ENCODE measurements at regions not wholly inside any gene's neighbourhood (a gene's known extent, or its start where the extent isn't known, plus 50 kb on each side); places are given as distances from the start of the nearest gene placed in this dataset.

GRCh38 chr1:74818241-74818640, 85.3 kb downstream of the TYW3 start:
- Mint-ChIP-seq H3K36me3 (ENCODE audit: low read depth) (peaks cover 2% of the 10 kb centered on the region), H3K27ac (ENCODE audit: unreplicated experiment) (no peak overlapping the region), H3K9me3 (ENCODE audit: low read depth) (peaks cover 7% of the 10 kb centered on the region), H3K4me3 (ENCODE audit: unreplicated experiment) (no peak overlapping the region), H3K27me3 (ENCODE audit: low read depth) (peaks cover 4% of the 10 kb centered on the region), H3K4me1 (ENCODE audit: low read depth) (no peaks in the 10 kb centered on the region)
- DNase-seq (ENCODE audit: low spot score), result no peak
- TF ChIP-seq CTCF (IDR thresholded peaks at IDR 0.05), result no peak

- peaks cover 4% of the 10 kb centered on the region for H3K27me3 Mint-ChIP-seq (ENCODE audit: low read depth)
- TF ChIP-seq CTCF (IDR thresholded peaks at IDR 0.05), result no peak
- peaks cover 2% of the 10 kb centered on the region for H3K36me3 Mint-ChIP-seq (ENCODE audit: low read depth)
- peaks cover 7% of the 10 kb centered on the region for H3K9me3 Mint-ChIP-seq (ENCODE audit: low read depth)
- no peak overlapping the region for H3K4me3 Mint-ChIP-seq (ENCODE audit: unreplicated experiment)
- DNase-seq (ENCODE audit: low spot score), result no peak
- no peaks in the 10 kb centered on the region for H3K4me1 Mint-ChIP-seq (ENCODE audit: low read depth)
- H3K27ac Mint-ChIP-seq (ENCODE audit: unreplicated experiment), result no peak overlapping the region
These were observed 85.9 kb downstream of the TYW3 start for GRCh38 chr1:74818661-74819456.

- no peak overlapping the region for H3K27ac Mint-ChIP-seq (ENCODE audit: unreplicated experiment)
- no peak overlapping the region for H3K4me3 Mint-ChIP-seq (ENCODE audit: unreplicated experiment)
- no peaks in the 10 kb centered on the region for H3K4me1 Mint-ChIP-seq (ENCODE audit: low read depth)
- peaks cover 4% of the 10 kb centered on the region for H3K27me3 Mint-ChIP-seq (ENCODE audit: low read depth)
- no peak for DNase-seq (ENCODE audit: low spot score)
- TF ChIP-seq CTCF (IDR thresholded peaks at IDR 0.05), result no peak
- no peaks in the 10 kb centered on the region for H3K9me3 Mint-ChIP-seq (ENCODE audit: low read depth)
- no peaks in the 10 kb centered on the region for H3K36me3 Mint-ChIP-seq (ENCODE audit: low read depth)
These were observed 90.0 kb downstream of the TYW3 start for GRCh38 chr1:74822851-74823401.

GRCh38 chr1:74824497-74825107, 91.7 kb downstream of the TYW3 start:
- H3K4me3 Mint-ChIP-seq (ENCODE audit: unreplicated experiment), result no peak overlapping the region
- no peak overlapping the region for H3K27ac Mint-ChIP-seq (ENCODE audit: unreplicated experiment)
- TF ChIP-seq CTCF (IDR thresholded peaks at IDR 0.05), result no peak
- peaks cover 4% of the 10 kb centered on the region for H3K27me3 Mint-ChIP-seq (ENCODE audit: low read depth)
- H3K9me3 Mint-ChIP-seq (ENCODE audit: low read depth), result no peaks in the 10 kb centered on the region
- DNase-seq (ENCODE audit: low spot score), result no peak
- H3K4me1 Mint-ChIP-seq (ENCODE audit: low read depth), result no peaks in the 10 kb centered on the region
- no peaks in the 10 kb centered on the region for H3K36me3 Mint-ChIP-seq (ENCODE audit: low read depth)

- no peak for DNase-seq (ENCODE audit: low spot score)
- H3K36me3 Mint-ChIP-seq (ENCODE audit: low read depth), result no peaks in the 10 kb centered on the region
- TF ChIP-seq CTCF (IDR thresholded peaks at IDR 0.05), result no peak
These were observed 97.8 kb downstream of the TYW3 start for GRCh38 chr1:74830766-74831165.

More at GRCh38 chr1:74830766-74831165, 97.8 kb downstream of the TYW3 start:
- Mint-ChIP-seq H3K9me3 (ENCODE audit: low read depth) (no peaks in the 10 kb centered on the region), H3K4me3 (ENCODE audit: unreplicated experiment) (no peak overlapping the region), H3K4me1 (ENCODE audit: low read depth) (no peaks in the 10 kb centered on the region), H3K27ac (ENCODE audit: unreplicated experiment) (no peak overlapping the region), H3K27me3 (ENCODE audit: low read depth) (peaks cover 4% of the 10 kb centered on the region)
